ENCODE measurements at regions not wholly inside any gene's neighbourhood (a gene's known extent, or its start where the extent isn't known, plus 50 kb on each side); places are given as distances from the start of the nearest gene placed in this dataset.

- H3K4me1 ChIP-seq (replicated peaks), result no peaks in the 10 kb centered on the region
- intact Hi-C loops (cut with DNase I), result no loop called here
- 85% methylated on average over 2 of the region's 2 CpGs for WGBS
- H3K9me3 ChIP-seq, result no peaks in the 10 kb centered on the region
- H3K27me3 ChIP-seq (replicated peaks; ENCODE audit: insufficient read depth), result no peaks in the 10 kb centered on the region
- H3K36me3 ChIP-seq, result no peaks in the 10 kb centered on the region
- TF ChIP-seq POLR2A (IDR thresholded peaks at IDR 0.05), result no peak
- TF ChIP-seq, protein P1, sequence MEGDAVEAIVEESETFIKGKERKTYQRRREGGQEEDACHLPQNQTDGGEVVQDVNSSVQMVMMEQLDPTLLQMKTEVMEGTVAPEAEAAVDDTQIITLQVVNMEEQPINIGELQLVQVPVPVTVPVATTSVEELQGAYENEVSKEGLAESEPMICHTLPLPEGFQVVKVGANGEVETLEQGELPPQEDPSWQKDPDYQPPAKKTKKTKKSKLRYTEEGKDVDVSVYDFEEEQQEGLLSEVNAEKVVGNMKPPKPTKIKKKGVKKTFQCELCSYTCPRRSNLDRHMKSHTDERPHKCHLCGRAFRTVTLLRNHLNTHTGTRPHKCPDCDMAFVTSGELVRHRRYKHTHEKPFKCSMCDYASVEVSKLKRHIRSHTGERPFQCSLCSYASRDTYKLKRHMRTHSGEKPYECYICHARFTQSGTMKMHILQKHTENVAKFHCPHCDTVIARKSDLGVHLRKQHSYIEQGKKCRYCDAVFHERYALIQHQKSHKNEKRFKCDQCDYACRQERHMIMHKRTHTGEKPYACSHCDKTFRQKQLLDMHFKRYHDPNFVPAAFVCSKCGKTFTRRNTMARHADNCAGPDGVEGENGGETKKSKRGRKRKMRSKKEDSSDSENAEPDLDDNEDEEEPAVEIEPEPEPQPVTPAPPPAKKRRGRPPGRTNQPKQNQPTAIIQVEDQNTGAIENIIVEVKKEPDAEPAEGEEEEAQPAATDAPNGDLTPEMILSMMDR (IDR thresholded peaks at IDR 0.05), result no peak
- no peak for TF ChIP-seq POLR2AphosphoS5 (IDR thresholded peaks at IDR 0.05)
- no peak overlapping the region for H3K27ac ChIP-seq
- DNase-seq (ENCODE audit: low spot score), result no peak
- H3K4me3 ChIP-seq, result no peak overlapping the region
These were observed 1050.8 kb upstream of the EEF2KMT start for GRCh38 chr16:6148361-6148760.

GRCh38 chr16:6146874-6147425, 1049.4 kb upstream of the EEF2KMT start:
- Histone ChIP-seq H3K36me3 (no peaks in the 10 kb centered on the region), H3K4me1 (replicated peaks) (no peaks in the 10 kb centered on the region), H3K27ac (no peak overlapping the region), H3K9me3 (no peaks in the 10 kb centered on the region), H3K4me3 (no peak overlapping the region), H3K27me3 (replicated peaks; ENCODE audit: insufficient read depth) (no peaks in the 10 kb centered on the region)
- 74% methylated on average over 9 of the region's 9 CpGs for WGBS
- no peak for DNase-seq (ENCODE audit: low spot score)
- intact Hi-C loops (cut with DNase I), result no loop called here
- no peak for TF ChIP-seq POLR2A (IDR thresholded peaks at IDR 0.05)
- TF ChIP-seq, protein P1 (IDR thresholded peaks at IDR 0.05), result no peak
- TF ChIP-seq POLR2AphosphoS5 (IDR thresholded peaks at IDR 0.05), result no peak

- no peaks in the 10 kb centered on the region for H3K36me3 ChIP-seq
- intact Hi-C loops (cut with DNase I), result no loop called here
- WGBS, result 81% methylated on average over 2 of the region's 2 CpGs
- TF ChIP-seq POLR2A (IDR thresholded peaks at IDR 0.05) (no peak), POLR2AphosphoS5 (IDR thresholded peaks at IDR 0.05) (no peak)
- TF ChIP-seq, protein P1 (IDR thresholded peaks at IDR 0.05), result no peak
- H3K4me3 ChIP-seq, result no peak overlapping the region
- no peaks in the 10 kb centered on the region for H3K4me1 ChIP-seq (replicated peaks)
- DNase-seq (ENCODE audit: low spot score), result no peak
- H3K27me3 ChIP-seq (replicated peaks; ENCODE audit: insufficient read depth), result no peaks in the 10 kb centered on the region
- no peak overlapping the region for H3K27ac ChIP-seq
- no peaks in the 10 kb centered on the region for H3K9me3 ChIP-seq
These were observed 1048.8 kb upstream of the EEF2KMT start for GRCh38 chr16:6146356-6146755.

- DNase-seq (ENCODE audit: low spot score), result no peak
- Histone ChIP-seq H3K27me3 (replicated peaks; ENCODE audit: insufficient read depth) (no peaks in the 10 kb centered on the region), H3K27ac (no peak overlapping the region), H3K4me1 (replicated peaks) (no peaks in the 10 kb centered on the region), H3K9me3 (no peaks in the 10 kb centered on the region), H3K4me3 (no peak overlapping the region), H3K36me3 (no peaks in the 10 kb centered on the region)
- intact Hi-C loops (cut with DNase I), result no loop called here
- WGBS, result 93% methylated on average over 4 of the region's 4 CpGs
- TF ChIP-seq POLR2AphosphoS5 (IDR thresholded peaks at IDR 0.05) (no peak), POLR2A (IDR thresholded peaks at IDR 0.05) (no peak)
- TF ChIP-seq, protein P1 (IDR thresholded peaks at IDR 0.05), result no peak
These were observed 1046.9 kb upstream of the EEF2KMT start for GRCh38 chr16:6144463-6144862.

- 29% methylated on average over 1 of the region's 1 CpG for WGBS
- no peaks in the 10 kb centered on the region for H3K36me3 ChIP-seq
- no peak for DNase-seq (ENCODE audit: low spot score)
- H3K9me3 ChIP-seq, result no peaks in the 10 kb centered on the region
- intact Hi-C loops (cut with DNase I), result no loop called here
- H3K27me3 ChIP-seq (replicated peaks; ENCODE audit: insufficient read depth), result no peaks in the 10 kb centered on the region
- H3K4me1 ChIP-seq (replicated peaks), result no peaks in the 10 kb centered on the region
- no peak overlapping the region for H3K27ac ChIP-seq
- TF ChIP-seq POLR2A (IDR thresholded peaks at IDR 0.05), result no peak
- TF ChIP-seq, protein P1 (IDR thresholded peaks at IDR 0.05), result no peak
- no peak overlapping the region for H3K4me3 ChIP-seq
These were observed 1045.4 kb upstream of the EEF2KMT start for GRCh38 chr16:6143020-6143419.
